ENCODE measurements at regions not wholly inside any gene's neighbourhood (a gene's known extent, or its start where the extent isn't known, plus 50 kb on each side); places are given as distances from the start of the nearest gene placed in this dataset.

DNA sequence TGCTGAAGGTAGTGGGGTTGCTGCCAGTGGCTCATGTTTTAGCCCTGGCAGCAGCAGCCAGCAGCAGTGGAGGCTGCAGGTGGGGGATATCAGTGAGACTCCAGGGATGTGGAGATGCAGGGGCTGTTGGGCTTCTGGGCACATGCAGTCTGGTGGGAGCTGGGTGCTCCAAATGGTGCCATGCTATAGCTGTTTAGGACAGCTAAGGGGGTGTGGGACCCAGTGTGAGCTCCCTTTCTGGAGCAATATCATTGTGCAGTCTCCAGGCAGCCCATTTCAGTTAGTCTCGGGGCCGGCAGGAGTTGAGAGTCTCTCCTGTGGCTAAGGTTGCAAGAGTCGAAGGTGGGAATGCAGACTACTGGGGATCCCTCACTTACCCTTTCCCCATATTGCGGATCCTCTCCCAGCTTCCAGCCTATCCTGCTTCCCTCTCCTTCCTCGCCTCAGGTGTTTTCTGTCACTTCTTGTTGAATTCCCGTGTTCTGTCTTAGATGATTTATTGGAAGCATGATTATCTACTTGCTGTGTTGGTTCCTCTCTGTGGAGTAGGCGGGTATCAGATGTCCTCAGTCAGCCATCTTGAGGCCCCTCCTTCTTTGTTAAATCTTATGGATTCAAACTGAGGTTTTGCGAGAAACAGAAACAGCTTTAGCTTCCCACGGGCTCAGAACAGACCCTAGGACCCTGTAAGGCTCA, 112.0 kb downstream of the FAM43A start:
- Mint-ChIP-seq H3K27me3 (peaks cover 21% of the 10 kb centered on the region), H3K9me3 (peaks cover 5% of the 10 kb centered on the region), H3K36me3 (no peaks in the 10 kb centered on the region), H3K4me1 (ENCODE audit: unreplicated experiment) (peaks cover 32% of the 10 kb centered on the region), H3K4me3 (no peak overlapping the region), H3K27ac (no peak overlapping the region)
- TF ChIP-seq, protein P1, sequence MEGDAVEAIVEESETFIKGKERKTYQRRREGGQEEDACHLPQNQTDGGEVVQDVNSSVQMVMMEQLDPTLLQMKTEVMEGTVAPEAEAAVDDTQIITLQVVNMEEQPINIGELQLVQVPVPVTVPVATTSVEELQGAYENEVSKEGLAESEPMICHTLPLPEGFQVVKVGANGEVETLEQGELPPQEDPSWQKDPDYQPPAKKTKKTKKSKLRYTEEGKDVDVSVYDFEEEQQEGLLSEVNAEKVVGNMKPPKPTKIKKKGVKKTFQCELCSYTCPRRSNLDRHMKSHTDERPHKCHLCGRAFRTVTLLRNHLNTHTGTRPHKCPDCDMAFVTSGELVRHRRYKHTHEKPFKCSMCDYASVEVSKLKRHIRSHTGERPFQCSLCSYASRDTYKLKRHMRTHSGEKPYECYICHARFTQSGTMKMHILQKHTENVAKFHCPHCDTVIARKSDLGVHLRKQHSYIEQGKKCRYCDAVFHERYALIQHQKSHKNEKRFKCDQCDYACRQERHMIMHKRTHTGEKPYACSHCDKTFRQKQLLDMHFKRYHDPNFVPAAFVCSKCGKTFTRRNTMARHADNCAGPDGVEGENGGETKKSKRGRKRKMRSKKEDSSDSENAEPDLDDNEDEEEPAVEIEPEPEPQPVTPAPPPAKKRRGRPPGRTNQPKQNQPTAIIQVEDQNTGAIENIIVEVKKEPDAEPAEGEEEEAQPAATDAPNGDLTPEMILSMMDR (conservative IDR thresholded peaks at IDR 0.05): no peak
- no peak for DNase-seq (ENCODE audit: extremely low spot score, unreplicated experiment)

DNA sequence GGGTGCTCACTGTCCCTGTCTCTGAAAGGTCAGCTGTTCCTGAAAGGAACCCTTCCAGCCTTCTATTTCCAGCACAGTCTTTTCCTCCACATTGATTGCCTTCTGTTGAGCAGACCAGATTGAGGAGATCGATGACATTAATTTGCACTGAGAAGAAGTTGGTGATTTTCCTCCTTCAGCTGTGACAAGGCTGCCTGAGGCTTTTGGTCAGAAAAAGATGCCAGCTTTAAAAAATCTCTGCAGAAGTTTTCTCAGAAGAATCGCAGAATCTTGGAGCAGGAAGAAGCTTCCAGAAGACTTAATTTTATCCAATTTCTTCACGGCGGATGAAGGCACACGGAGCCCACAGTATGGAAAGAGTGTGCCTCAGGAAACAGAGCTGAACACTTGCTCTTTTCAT, 112.8 kb downstream of the FAM43A start:
- Mint-ChIP-seq H3K36me3 (no peaks in the 10 kb centered on the region), H3K4me3 (no peak overlapping the region), H3K4me1 (ENCODE audit: unreplicated experiment) (peaks cover 35% of the 10 kb centered on the region), H3K9me3 (peaks cover 5% of the 10 kb centered on the region), H3K27ac (no peak overlapping the region), H3K27me3 (peaks cover 24% of the 10 kb centered on the region)
- TF ChIP-seq, protein P1 (conservative IDR thresholded peaks at IDR 0.05): no peak
- DNase-seq (ENCODE audit: extremely low spot score, unreplicated experiment): no peak

DNA sequence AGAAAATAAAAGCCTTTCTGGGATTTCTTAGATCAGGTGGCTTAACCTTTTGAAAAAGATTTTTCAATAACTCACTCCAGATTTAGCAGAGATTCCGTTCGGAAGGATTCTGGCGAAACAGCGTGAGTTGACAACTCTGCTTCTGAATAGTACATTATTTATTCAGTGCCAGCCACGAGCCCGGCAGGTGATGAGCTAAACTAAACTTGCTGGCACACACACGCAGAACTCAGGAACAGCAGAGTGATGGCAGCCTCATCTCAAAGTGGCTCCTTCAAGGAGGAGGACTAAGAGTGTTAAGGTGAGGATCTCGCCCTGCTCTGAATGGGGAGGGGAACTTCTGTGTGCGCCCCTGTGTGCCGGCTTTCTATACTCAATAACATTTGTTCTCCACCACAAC, 114.3 kb downstream of the FAM43A start:
- H3K27ac Mint-ChIP-seq: no peak overlapping the region
- peaks cover 36% of the 10 kb centered on the region for H3K27me3 Mint-ChIP-seq
- TF ChIP-seq, protein P1 (conservative IDR thresholded peaks at IDR 0.05): no peak
- H3K4me1 Mint-ChIP-seq (ENCODE audit: unreplicated experiment): peaks cover 35% of the 10 kb centered on the region
- no peak overlapping the region for H3K4me3 Mint-ChIP-seq
- peaks cover 5% of the 10 kb centered on the region for H3K9me3 Mint-ChIP-seq
- DNase-seq (ENCODE audit: extremely low spot score, unreplicated experiment): no peak
- no peaks in the 10 kb centered on the region for H3K36me3 Mint-ChIP-seq

DNA sequence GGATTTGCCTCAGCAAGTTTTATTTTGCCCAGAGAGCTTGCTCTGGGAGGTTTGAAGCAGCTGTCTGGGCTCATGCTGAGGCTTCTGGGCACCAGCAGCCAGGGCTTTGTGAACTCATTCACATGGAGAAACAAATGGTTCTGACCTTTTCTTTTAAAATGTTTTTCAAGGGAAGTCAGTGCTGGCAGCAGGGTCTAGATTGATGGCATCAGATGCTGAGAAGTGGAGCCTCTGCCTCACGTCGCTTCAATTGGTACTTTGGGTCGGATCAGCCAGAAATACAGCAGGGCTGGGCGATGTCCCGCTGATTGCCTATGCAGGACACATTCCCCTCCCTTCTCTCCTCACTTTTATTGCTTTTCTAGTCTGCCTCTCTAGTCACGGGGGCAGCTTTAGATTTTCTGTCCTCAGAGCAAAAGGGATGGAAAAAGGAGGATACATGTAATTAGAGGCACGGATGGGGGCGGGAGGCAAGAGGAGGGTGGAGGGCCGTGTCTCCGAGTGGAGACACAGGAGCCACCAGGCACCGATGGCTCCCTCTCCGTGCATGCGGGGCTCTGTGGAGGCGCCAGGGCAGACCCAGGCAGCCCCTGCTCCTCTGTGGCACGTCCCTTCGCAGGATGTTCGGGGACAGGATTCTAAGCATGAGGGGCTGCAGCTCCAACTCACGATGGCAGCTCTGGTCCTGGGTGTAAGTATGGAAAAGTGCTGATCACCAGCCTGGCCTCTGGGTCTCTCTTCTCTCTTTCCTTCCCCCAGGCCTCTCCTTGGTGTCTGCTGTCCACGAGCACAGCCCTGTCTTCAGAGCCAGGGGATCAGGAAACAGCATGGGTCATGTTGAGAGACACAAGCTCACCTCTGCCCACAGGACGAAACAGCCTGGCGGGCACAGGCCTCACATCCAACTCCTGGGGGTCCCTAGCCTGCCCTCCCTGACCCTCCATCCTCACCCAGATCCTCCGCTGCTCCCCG, 116.1 kb downstream of the FAM43A start:
- H3K27me3 Mint-ChIP-seq: peaks cover 49% of the 10 kb centered on the region
- DNase-seq (ENCODE audit: extremely low spot score, unreplicated experiment): no peak
- H3K4me1 Mint-ChIP-seq (ENCODE audit: unreplicated experiment): peaks cover 39% of the 10 kb centered on the region
- no peaks in the 10 kb centered on the region for H3K9me3 Mint-ChIP-seq
- no peak overlapping the region for H3K4me3 Mint-ChIP-seq
- TF ChIP-seq, protein P1 (conservative IDR thresholded peaks at IDR 0.05): no peak
- no peak overlapping the region for H3K27ac Mint-ChIP-seq
- H3K36me3 Mint-ChIP-seq: no peaks in the 10 kb centered on the region

DNA sequence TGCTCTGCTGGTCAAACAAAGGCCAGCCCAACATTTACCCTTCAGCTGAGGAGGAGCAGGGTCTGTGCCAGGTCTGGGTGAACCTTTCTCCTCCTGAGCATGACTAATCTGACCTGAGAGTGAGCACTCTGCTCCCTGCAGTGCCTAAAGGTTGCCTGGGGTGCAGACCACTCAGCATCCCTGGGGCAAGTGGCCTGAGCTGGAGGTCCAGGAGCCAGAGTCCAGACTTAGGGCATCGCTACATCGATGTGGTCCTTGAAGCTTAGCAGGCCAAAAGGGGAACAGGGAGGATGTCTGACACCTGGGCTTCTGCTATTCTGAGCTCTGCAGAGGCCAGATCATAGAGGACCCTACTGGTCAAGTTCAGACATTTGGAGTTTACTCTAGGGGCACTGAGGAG, 119.1 kb downstream of the FAM43A start:
- Mint-ChIP-seq H3K9me3 (no peaks in the 10 kb centered on the region), H3K4me1 (ENCODE audit: unreplicated experiment) (peaks cover 34% of the 10 kb centered on the region), H3K36me3 (no peaks in the 10 kb centered on the region), H3K27ac (no peak overlapping the region), H3K27me3 (peaks cover 58% of the 10 kb centered on the region), H3K4me3 (no peak overlapping the region)
- DNase-seq (ENCODE audit: extremely low spot score, unreplicated experiment): no peak
- TF ChIP-seq, protein P1 (conservative IDR thresholded peaks at IDR 0.05): no peak
